ENCODE measurements at regions not wholly inside any gene's neighbourhood (a gene's known extent, or its start where the extent isn't known, plus 50 kb on each side); places are given as distances from the start of the nearest gene placed in this dataset.

DNA sequence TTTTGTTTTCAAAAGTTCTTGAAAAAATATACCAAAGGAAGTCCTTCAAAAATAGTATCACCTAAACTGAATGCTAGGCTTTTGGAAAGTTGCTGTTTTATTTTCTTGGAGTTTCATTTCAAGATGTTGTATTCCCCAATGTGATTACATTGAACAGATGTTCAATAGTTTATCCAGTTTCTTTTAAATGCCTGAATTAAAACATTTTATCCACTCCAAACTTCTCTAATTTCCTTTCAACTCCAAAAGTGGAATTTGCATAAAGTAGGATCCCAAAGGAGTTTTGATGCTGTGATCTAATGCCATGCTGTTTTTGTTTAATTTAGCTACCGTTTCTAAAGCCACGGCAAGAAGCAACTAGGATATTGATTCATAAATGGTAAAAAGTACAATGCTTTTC, 892.5 kb upstream of the SLC10A2 start:
- H3K36me3 ChIP-seq = no peaks in the 10 kb centered on the region
- TF ChIP-seq, protein P1, sequence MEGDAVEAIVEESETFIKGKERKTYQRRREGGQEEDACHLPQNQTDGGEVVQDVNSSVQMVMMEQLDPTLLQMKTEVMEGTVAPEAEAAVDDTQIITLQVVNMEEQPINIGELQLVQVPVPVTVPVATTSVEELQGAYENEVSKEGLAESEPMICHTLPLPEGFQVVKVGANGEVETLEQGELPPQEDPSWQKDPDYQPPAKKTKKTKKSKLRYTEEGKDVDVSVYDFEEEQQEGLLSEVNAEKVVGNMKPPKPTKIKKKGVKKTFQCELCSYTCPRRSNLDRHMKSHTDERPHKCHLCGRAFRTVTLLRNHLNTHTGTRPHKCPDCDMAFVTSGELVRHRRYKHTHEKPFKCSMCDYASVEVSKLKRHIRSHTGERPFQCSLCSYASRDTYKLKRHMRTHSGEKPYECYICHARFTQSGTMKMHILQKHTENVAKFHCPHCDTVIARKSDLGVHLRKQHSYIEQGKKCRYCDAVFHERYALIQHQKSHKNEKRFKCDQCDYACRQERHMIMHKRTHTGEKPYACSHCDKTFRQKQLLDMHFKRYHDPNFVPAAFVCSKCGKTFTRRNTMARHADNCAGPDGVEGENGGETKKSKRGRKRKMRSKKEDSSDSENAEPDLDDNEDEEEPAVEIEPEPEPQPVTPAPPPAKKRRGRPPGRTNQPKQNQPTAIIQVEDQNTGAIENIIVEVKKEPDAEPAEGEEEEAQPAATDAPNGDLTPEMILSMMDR (IDR thresholded peaks at IDR 0.05) = no peak
- no peaks in the 10 kb centered on the region for H3K27me3 ChIP-seq
- H3K4me3 ChIP-seq (ENCODE audit: low read depth in 1 of 2, low read length in 1 of 2) = no peak overlapping the region
- no peaks in the 10 kb centered on the region for H3K9me3 ChIP-seq
- peaks cover under 1 to 1% of the 10 kb centered on the region in 2 experiments for H3K4me1 ChIP-seq (ENCODE audit: control insufficient read depth in 1 of 2, insufficient read depth in 1 of 2, low read depth in 1 of 2, low read length in 1 of 2)
- no peak overlapping the region for H3K27ac ChIP-seq

DNA sequence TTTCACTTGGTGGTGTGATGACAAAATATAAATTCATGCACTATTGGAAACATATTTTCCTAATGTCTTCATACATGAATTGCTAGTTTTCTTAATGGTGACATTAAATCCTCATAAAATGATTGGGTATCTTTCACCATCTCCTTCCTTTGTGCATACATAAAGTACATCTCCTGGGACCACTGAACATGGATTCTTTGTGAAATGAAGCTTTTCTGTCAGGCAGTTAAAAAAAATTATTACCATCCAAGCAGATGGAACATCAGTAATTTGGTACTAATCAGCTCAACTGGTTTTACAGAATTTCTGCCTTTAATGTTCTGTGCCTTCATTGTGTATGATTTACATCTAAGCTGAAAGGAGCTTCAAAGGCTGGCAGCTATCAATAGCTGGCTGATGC, 891.7 kb upstream of the SLC10A2 start:
- no peaks in the 10 kb centered on the region for H3K9me3 ChIP-seq
- TF ChIP-seq, protein P1 (IDR thresholded peaks at IDR 0.05) = no peak

DNA sequence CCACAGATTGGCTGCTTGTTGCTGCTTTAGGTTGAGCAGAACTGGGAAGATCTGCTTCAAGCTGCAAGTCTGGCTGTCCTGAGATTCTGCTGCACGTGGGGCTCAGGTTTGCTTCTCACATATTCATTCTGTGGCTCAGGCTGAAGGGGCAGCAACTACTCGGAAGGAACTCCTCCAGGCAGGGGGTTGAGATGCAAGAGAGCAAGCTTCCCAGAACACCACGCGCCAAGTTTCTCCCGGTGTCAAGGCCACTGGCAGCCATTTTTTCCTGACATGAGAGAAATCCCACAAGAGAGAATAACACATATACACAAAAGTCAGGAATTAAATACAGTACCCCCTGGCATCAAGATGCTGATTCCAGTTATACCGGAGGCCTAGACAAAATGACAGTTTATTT, 887.6 kb upstream of the SLC10A2 start:
- TF ChIP-seq, protein P1 (IDR thresholded peaks at IDR 0.05) = no peak
- Histone ChIP-seq H3K27ac (no peak overlapping the region), H3K36me3 (no peaks in the 10 kb centered on the region), H3K4me1 (ENCODE audit: control insufficient read depth in 1 of 2, insufficient read depth in 1 of 2, low read depth in 1 of 2, low read length in 1 of 2) (peaks cover 12 to 15% of the 10 kb centered on the region in 2 experiments), H3K4me3 (ENCODE audit: low read depth in 1 of 2, low read length in 1 of 2) (no peak overlapping the region), H3K9me3 (no peaks in the 10 kb centered on the region), H3K27me3 (no peaks in the 10 kb centered on the region)

More for the DNA sequence above, 891.7 kb upstream of the SLC10A2 start:
- no peaks in the 10 kb centered on the region for H3K27me3 ChIP-seq
- no peak overlapping the region for H3K27ac ChIP-seq
- peaks cover 8 to 9% of the 10 kb centered on the region in 2 experiments for H3K4me1 ChIP-seq (ENCODE audit: control insufficient read depth in 1 of 2, insufficient read depth in 1 of 2, low read depth in 1 of 2, low read length in 1 of 2)
- no peak overlapping the region for H3K4me3 ChIP-seq (ENCODE audit: low read depth in 1 of 2, low read length in 1 of 2)
- no peaks in the 10 kb centered on the region for H3K36me3 ChIP-seq

DNA sequence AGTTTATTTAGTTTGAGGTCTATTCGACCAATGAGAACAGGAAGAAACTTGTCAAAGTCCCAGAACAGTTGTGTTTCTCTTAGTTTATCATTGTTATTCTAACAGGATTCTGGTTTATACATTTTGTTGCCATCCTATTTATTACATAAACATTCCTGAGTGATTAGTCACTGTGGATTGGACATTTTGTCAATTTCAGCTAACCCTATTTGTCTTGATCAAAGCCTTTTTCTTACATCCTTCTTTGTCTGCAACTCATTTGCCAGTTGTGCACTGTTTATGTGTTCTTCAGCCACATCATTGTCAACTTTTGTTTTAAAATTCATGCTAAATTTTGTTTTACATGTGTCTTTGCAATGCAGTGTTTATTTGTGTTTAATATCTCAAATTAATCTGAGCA, 886.0 kb upstream of the SLC10A2 start:
- no peaks in the 10 kb centered on the region for H3K9me3 ChIP-seq
- H3K4me1 ChIP-seq (ENCODE audit: control insufficient read depth in 1 of 2, insufficient read depth in 1 of 2, low read depth in 1 of 2, low read length in 1 of 2) = peaks cover 12 to 15% of the 10 kb centered on the region in 2 experiments
- TF ChIP-seq, protein P1 (IDR thresholded peaks at IDR 0.05) = no peak
- no peaks in the 10 kb centered on the region for H3K36me3 ChIP-seq
- H3K4me3 ChIP-seq (ENCODE audit: low read depth in 1 of 2, low read length in 1 of 2) = no peak overlapping the region
- no peak overlapping the region for H3K27ac ChIP-seq
- H3K27me3 ChIP-seq = no peaks in the 10 kb centered on the region

DNA sequence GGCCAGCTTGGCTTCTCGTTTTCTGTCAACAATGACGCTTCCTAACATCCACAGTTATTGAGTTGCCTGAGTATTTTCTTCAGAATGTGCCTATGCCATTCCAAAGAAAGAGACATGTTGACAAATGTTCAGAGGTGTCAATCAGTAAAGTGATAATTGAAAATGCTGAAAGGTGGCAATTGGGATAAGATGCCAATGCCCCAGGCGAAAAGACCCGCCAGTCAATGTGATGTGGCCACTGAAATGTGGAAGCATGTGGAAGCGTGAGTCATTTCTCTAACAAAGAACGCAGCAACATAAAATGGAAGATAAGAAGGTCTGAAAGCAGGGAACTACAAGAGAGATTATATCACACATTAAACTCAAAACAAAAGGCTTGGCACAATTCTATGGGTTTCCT, 882.2 kb upstream of the SLC10A2 start:
- Histone ChIP-seq H3K4me1 (ENCODE audit: control insufficient read depth in 1 of 2, insufficient read depth in 1 of 2, low read depth in 1 of 2, low read length in 1 of 2) (peaks cover 9 to 11% of the 10 kb centered on the region in 2 experiments), H3K4me3 (ENCODE audit: low read depth in 1 of 2, low read length in 1 of 2) (no peak overlapping the region), H3K27me3 (no peaks in the 10 kb centered on the region), H3K27ac (no peak overlapping the region), H3K9me3 (no peaks in the 10 kb centered on the region), H3K36me3 (no peaks in the 10 kb centered on the region)
- TF ChIP-seq, protein P1 (IDR thresholded peaks at IDR 0.05) = no peak

DNA sequence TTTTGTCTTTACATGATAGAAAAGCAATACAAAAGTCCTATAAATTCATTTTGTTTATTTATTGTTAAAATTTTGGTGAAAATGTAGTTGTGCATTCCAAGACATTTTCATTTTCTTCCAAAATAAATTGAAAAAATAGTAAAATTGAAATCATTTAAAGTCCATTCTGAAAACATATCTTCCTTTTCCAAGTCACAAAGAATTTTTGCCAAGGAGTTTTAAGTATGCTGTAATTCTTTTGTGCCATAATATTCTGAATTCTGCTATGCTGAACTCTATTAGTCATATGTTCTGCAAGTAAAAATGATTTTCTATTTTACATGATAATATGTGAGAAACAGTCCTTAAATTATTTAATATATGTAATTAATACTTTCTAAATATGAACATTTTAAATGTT, 879.6 kb upstream of the SLC10A2 start:
- H3K36me3 ChIP-seq = no peaks in the 10 kb centered on the region
- H3K9me3 ChIP-seq = no peaks in the 10 kb centered on the region
- no peak overlapping the region for H3K27ac ChIP-seq
- no peaks in the 10 kb centered on the region for H3K4me1 ChIP-seq (ENCODE audit: control insufficient read depth in 1 of 2, insufficient read depth in 1 of 2, low read depth in 1 of 2, low read length in 1 of 2)
- TF ChIP-seq, protein P1 (IDR thresholded peaks at IDR 0.05) = no peak
- no peaks in the 10 kb centered on the region for H3K27me3 ChIP-seq
- H3K4me3 ChIP-seq (ENCODE audit: low read depth in 1 of 2, low read length in 1 of 2) = no peak overlapping the region

Data from neutrophil (primary cell).